ENCODE measurements at regions not wholly inside any gene's neighbourhood (a gene's known extent, or its start where the extent isn't known, plus 50 kb on each side); places are given as distances from the start of the nearest gene placed in this dataset.

GRCh38 chr2:212737392-212738172, 199.0 kb upstream of the ERBB4 start:
- no peak for DNase-seq
- TF ChIP-seq CTCF (IDR thresholded peaks at IDR 0.05) = no peak

GRCh38 chr2:212736385-212736726, 197.8 kb upstream of the ERBB4 start:
- intact Hi-C loops (cut with DNase I, micrococcal nuclease) = no loop called here
- DNase-seq = no peak

More at GRCh38 chr2:212737392-212738172, 199.0 kb upstream of the ERBB4 start:
- no peak for ATAC-seq
- Histone ChIP-seq H3K4me1 (ENCODE audit: low read depth) (no peaks in the 10 kb centered on the region), H3K36me3 (ENCODE audit: low read depth) (no peaks in the 10 kb centered on the region), H3K9me3 (no peaks in the 10 kb centered on the region), H3K4me3 (no peak overlapping the region)
- intact Hi-C loops (cut with DNase I, micrococcal nuclease) = no loop called here

GRCh38 chr2:212733273-212733672, 194.7 kb upstream of the ERBB4 start:
- intact Hi-C loops (cut with DNase I, micrococcal nuclease) = no loop called here
- no peak for ATAC-seq
- TF ChIP-seq CTCF (IDR thresholded peaks at IDR 0.05) = no peak

More at GRCh38 chr2:212736385-212736726, 197.8 kb upstream of the ERBB4 start:
- ATAC-seq = no peak
- TF ChIP-seq CTCF (IDR thresholded peaks at IDR 0.05) = no peak
- H3K9me3 ChIP-seq = no peaks in the 10 kb centered on the region
- H3K36me3 ChIP-seq (ENCODE audit: low read depth) = no peaks in the 10 kb centered on the region
- H3K4me3 ChIP-seq = no peak overlapping the region
- H3K4me1 ChIP-seq (ENCODE audit: low read depth) = no peaks in the 10 kb centered on the region

GRCh38 chr2:212732860-212733259, 194.3 kb upstream of the ERBB4 start:
- Histone ChIP-seq H3K9me3 (no peaks in the 10 kb centered on the region), H3K4me1 (ENCODE audit: low read depth) (no peaks in the 10 kb centered on the region), H3K36me3 (ENCODE audit: low read depth) (no peaks in the 10 kb centered on the region), H3K4me3 (no peak overlapping the region)
- DNase-seq (no peak), ATAC-seq (no peak)
- intact Hi-C loops (cut with DNase I, micrococcal nuclease) = no loop called here
- TF ChIP-seq CTCF (IDR thresholded peaks at IDR 0.05) = no peak

More at GRCh38 chr2:212733273-212733672, 194.7 kb upstream of the ERBB4 start:
- DNase-seq = no peak
- Histone ChIP-seq H3K4me3 (no peak overlapping the region), H3K36me3 (ENCODE audit: low read depth) (no peaks in the 10 kb centered on the region), H3K9me3 (no peaks in the 10 kb centered on the region), H3K4me1 (ENCODE audit: low read depth) (no peaks in the 10 kb centered on the region)

GRCh38 chr2:212730994-212731393, 192.4 kb upstream of the ERBB4 start:
- TF ChIP-seq CTCF (IDR thresholded peaks at IDR 0.05) = no peak
- H3K36me3 ChIP-seq (ENCODE audit: low read depth) = no peaks in the 10 kb centered on the region
- no peak overlapping the region for H3K4me3 ChIP-seq
- no peaks in the 10 kb centered on the region for H3K4me1 ChIP-seq (ENCODE audit: low read depth)
- intact Hi-C loops (cut with DNase I, micrococcal nuclease) = no loop called here
- no peaks in the 10 kb centered on the region for H3K9me3 ChIP-seq
- ATAC-seq (no peak), DNase-seq (no peak)
